CD4-positive, alpha-beta T cell treated with Interleukin-15 for 4 hours (primary cell): ENCODE measurements at regions not wholly inside any gene's neighbourhood (a gene's known extent, or its start where the extent isn't known, plus 50 kb on each side); places are given as distances from the start of the nearest gene placed in this dataset.

Experiments used
- DNase-seq: peaks from one replicate; pipeline ENCODE4 v3.0.0-alpha.2; 2020; ENCODE audit warnings: low spot score

GRCh38 chr6:100176951-100177710 is 183.1 kb upstream of the MCHR2 start:
- no peak for DNase-seq

- no peak for DNase-seq
Observed at GRCh38 chr6:100176311-100176950, 182.4 kb upstream of the MCHR2 start.

DNA sequence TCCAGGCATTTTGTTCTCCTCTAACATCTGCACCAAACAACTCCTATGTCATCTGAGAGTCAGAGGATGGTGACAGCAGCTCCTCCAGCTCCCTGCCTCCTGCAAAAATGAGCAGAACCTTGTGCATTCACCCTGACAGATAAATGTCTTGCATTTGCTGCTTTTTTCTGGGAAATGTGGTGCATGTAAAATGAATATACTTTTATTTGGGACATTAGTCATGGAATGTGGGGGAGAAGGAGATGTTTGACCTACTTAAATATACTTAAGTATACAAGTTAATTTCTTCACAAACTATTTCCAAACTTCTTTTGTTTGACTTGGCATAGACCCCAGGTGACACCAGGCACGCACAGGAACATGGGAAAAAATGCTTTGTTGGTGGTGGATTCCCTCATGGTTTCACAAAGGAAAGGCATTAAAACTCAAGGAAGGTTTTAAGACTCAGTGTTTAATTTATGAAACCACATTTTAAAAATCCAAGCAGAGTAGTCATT is 181.8 kb upstream of the MCHR2 start:
- no peak for DNase-seq

DNA sequence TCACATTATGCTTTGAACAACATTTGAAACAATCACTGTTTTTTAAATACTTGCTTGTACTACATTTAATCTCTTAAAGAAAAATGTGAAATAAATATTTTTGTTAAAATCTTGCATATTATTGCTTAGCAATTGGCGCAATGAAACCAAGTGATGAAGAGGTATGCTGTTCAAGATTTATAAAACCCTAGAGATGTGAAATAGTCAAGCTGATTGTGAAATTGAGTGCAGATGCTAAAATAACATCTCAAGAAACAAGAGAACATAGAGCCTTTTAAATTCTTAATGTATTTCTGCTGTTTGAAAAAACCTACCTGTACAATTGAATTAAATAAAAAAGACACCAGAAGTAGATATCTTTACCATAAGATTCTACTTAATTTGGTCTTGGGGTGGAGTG is 179.2 kb upstream of the MCHR2 start:
- DNase-seq = no peak

GRCh38 chr6:100172322-100172713 is 178.3 kb upstream of the MCHR2 start:
- no peak for DNase-seq

DNA sequence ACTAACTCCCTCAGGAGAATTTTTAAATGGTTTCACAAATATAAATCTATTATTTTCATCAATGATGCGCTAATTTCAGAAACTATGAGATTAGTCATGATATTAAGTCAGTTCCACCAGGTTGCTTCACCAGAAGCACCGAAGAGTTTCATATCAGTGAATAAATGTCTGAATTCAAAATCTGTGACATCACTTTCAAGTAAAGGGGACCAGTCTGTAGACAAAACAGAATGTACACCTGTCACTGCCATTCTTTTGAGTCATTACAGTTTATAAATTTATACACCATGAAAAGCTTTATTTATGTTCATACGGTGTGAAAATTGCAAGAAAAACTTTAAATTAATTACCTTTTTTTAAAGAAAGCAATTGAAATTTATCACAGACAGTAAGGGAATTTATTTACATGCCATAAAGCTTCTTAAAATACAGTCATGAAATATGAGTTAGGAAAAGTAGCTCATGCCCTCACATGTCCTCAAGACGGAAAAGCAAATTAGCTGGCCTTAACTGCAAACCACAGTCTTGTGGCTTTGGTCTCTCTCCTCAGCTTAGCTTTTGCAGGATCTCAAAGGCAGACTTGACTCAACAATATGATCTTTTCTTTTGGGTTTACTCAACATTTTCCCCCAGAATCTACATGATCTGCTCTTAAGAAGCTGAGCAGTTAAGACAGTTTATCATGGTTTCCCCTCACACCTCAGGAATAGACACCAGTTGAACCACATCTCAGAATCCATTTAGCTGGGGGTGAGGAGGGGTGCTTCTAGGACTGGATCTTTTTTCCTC is 177.7 kb upstream of the MCHR2 start:
- no peak for DNase-seq

- no peak for DNase-seq
Observed at GRCh38 chr6:100168148-100168547, 174.1 kb upstream of the MCHR2 start.

DNA sequence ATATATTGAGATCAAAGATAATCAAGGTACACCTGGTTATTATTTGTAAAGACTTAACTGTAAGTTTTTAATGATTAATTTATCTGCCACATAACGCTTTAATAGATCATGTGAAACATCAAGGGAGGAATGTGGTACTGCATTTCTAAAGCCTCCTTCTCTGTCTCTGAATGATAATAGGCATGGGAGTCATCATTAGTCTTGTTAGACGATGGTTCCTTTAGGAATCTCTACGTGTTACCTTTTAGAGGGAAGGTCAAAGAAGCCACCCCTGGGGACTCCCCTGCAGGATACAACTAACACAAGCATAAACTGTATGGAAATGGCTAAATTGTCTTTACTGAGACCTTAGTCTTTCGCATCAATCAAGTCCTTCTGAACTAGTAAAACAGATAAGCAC is 173.6 kb upstream of the MCHR2 start:
- no peak for DNase-seq

DNA sequence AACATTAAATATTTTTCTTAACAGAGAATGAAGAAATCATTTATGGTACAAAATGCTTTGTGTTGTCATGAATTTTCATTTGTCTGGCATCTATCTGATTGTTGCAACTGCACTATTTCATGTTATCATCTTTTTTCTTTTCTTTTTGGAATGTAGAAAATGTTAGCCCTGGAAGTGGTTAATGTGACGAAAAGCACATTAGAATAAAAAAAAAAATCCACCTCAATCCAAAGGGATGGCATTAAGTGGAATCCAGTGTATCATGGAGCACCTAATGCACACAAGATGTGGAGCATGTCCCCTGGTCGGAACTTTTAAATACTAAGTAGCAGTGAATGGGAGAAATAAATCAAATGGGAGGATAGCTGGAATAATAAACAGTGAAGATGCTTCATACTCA is 172.9 kb upstream of the MCHR2 start:
- DNase-seq = no peak

DNA sequence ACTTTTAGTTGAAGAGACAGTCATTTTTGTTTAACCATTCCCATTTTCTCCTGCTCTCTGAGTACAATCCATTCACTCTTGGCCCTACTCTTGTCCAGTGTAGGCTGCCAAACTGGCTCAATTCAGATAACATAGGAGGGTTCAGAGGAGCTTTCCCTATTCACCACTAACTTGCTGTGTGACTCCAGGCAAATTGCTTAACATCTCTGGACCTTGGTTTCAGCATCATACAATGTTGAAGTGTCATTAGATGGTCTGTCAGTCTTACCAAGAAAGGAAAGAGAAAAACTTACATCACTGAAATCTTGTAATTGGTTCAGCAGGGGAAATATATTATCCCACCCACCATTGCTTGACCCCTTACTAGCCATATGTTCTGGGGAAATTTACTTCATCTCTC is 171.4 kb upstream of the MCHR2 start:
- DNase-seq = no peak

GRCh38 chr6:100163035-100163434 is 169.0 kb upstream of the MCHR2 start:
- no peak for DNase-seq

DNA sequence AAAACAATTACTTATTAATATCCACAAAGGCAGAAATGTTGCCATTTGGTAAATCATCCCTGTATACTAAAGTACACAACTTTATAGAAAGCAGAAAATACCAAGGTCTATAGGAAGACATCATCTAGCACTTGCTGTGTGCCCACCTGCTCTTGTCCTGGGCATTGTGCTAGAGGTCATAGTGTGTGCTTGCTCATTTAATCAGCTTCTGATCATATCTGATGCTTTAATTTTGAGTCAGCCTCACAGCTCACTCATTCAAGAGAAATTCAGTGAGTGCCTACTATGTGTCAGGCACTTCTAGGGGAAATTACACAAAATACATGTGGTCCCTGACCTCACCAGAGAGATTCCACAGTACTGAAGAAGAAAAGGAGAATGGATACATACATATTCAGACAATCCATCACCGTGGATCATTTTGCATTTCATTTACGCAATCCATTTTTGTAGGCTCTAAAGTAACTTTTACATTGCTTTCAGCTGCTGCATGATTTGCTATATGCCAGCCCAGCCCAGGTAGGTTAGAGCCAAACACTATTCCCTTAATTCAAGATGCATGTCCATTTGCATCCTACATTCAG is 167.9 kb upstream of the MCHR2 start:
- DNase-seq = no peak

- DNase-seq = no peak
Observed at GRCh38 chr6:100160930-100161329, 166.9 kb upstream of the MCHR2 start.

GRCh38 chr6:100155141-100155540 is 161.1 kb upstream of the MCHR2 start:
- no peak for DNase-seq

- no peak for DNase-seq
Observed at GRCh38 chr6:100153636-100154275, 159.7 kb upstream of the MCHR2 start.

GRCh38 chr6:100152201-100152600 is 158.2 kb upstream of the MCHR2 start:
- no peak for DNase-seq

DNA sequence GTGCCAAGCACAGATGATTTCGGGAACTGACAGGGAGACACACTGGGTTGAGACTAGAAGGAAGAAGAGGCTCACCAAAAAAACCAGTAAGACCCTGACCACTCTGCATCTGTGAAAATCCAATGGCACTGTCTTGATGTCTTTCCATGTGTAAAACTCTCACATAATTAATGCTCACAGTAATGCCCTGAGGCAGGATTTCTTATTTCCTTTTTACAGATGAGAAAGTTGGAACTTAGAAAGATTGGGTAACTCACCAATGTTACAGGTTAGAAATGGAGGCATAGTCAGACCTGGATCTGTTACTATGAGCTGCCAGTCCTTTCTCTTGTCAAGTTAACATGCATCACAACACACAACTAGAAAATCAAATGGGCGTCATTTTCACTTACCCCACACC is 151.0 kb upstream of the MCHR2 start:
- DNase-seq = no peak

GRCh38 chr6:100138346-100139022 is 144.5 kb upstream of the MCHR2 start:
- no peak for DNase-seq

DNA sequence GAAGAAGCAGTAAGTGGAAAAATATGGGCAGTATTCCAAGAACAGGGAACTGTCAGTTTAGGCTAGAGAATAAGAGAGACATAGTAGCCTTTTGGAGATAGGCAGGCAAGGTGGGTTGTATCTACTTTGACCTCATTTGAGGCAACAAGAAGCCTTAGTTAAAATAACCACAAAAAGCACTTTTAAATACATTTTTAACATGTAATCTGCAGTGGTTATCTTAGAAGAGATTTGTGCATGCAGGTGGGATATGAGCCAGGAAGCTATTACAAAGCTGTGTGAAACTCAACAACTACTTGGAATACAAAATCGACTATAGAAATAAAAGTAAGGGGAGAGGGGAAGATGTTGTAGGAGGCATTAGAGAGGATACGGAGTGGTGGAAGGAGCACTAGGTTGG is 143.7 kb upstream of the MCHR2 start:
- no peak for DNase-seq

- no peak for DNase-seq
Observed at GRCh38 chr6:100136590-100136989, 142.6 kb upstream of the MCHR2 start.

- DNase-seq = no peak
Observed at GRCh38 chr6:100135977-100136376, 142.0 kb upstream of the MCHR2 start.

GRCh38 chr6:100134703-100135102 is 140.7 kb upstream of the MCHR2 start:
- no peak for DNase-seq
